Esophagus muscularis mucosa (tissue), 3 donors: ENCODE measurements at regions not wholly inside any gene's neighbourhood (a gene's known extent, or its start where the extent isn't known, plus 50 kb on each side); places are given as distances from the start of the nearest gene placed in this dataset.

Experiments
- POLR2A ChIP-seq: fragments of 450-650 bp; IDR thresholded peaks from one replicate; pipeline ENCODE4 v1.6.1; 2017; ENCODE audit warnings: antibody characterized with exemption, moderate library complexity, mild to moderate bottlenecking, low read depth
- TF ChIP-seq, protein P1 (sequence below), 3 experiments: fragments of 200-600 bp in 2 of 3; fragments of 450-650 bp in 1 of 3; sonication (generic) in 2 of 3; IDR thresholded peaks; one replicate each; pipeline ENCODE4 v1.5.1; 2017 to 2019; ENCODE audit warnings: antibody characterized with exemption in 3 of 3, mild to moderate bottlenecking in 2 of 3, moderate library complexity in 1 of 3

DNA sequence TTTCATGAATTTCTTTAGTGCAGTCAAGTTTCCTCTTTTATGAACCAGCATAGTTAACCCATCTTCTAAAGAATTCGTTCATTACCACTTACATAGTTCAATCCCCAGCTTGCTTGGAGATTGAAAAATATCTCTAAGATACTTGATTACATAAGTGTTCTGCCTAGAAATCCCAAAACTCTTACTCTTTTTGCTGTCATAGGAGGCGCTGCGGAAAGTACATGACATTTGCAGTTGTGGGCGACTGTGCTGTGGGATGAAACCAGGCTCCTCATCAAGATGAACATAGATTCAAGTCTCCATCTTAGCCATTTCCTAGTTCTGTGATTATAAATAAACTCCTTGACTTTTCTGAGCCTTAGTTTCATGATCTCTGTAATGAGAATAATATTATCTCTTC lies 107.1 kb upstream of the SORBS2 start:
- TF ChIP-seq POLR2A, result no peak
- TF ChIP-seq, protein P1, sequence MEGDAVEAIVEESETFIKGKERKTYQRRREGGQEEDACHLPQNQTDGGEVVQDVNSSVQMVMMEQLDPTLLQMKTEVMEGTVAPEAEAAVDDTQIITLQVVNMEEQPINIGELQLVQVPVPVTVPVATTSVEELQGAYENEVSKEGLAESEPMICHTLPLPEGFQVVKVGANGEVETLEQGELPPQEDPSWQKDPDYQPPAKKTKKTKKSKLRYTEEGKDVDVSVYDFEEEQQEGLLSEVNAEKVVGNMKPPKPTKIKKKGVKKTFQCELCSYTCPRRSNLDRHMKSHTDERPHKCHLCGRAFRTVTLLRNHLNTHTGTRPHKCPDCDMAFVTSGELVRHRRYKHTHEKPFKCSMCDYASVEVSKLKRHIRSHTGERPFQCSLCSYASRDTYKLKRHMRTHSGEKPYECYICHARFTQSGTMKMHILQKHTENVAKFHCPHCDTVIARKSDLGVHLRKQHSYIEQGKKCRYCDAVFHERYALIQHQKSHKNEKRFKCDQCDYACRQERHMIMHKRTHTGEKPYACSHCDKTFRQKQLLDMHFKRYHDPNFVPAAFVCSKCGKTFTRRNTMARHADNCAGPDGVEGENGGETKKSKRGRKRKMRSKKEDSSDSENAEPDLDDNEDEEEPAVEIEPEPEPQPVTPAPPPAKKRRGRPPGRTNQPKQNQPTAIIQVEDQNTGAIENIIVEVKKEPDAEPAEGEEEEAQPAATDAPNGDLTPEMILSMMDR (IDR thresholded peaks at IDR 0.05), result no peak
